A673 (cell line): ENCODE measurements at regions not wholly inside any gene's neighbourhood (a gene's known extent, or its start where the extent isn't known, plus 50 kb on each side); places are given as distances from the start of the nearest gene placed in this dataset.

Experiments used
- BruUV-seq: library from RNA; stranded (reverse); fragments of 400-500 nt; replicated peaks from 2 replicates; lab custom pipeline; 2021; lab: Mats Ljungman, UMichigan
- CTCF ChIA-PET: fragments of 300-600 bp; sonication (Branson Sonifier 250); formaldehyde crosslinking; loops from one replicate; lab custom pipeline; 2022; ENCODE audit warnings: antibody characterized with exemption; lab: Charles Lee
- POLR2A ChIA-PET: fragments of 300-600 bp; sonication (Branson Sonifier 250); formaldehyde crosslinking; loops from one replicate; lab custom pipeline; 2022; ENCODE audit warnings: antibody characterized with exemption; ENCODE audit not compliant: low non-redundant PET; lab: Charles Lee
- DNase-seq: peaks from one replicate; pipeline ENCODE4 v3.0.0-alpha.2; 2015; ENCODE audit warnings: low spot score
- H3K27ac ChIP-seq: fragments of 200-600 bp; sonication (generic); 2 replicates; pipeline ENCODE4 v1.5.1; 2016; ENCODE audit warnings: mixed run types, low read depth, mild to moderate bottlenecking, mixed read lengths, antibody characterized with exemption, low read length; ENCODE audit not compliant: poor library complexity, severe bottlenecking
- H3K27me3 ChIP-seq: fragments of 200-600 bp; sonication (generic); replicated peaks from 2 replicates; pipeline ENCODE4 v1.6.1; 2017; ENCODE audit warnings: mixed run types, low read depth, mild to moderate bottlenecking, mixed read lengths, antibody characterized with exemption, low read length; ENCODE audit not compliant: insufficient read depth, poor library complexity
- H3K36me3 ChIP-seq: fragments of 200-600 bp; sonication (generic); 2 replicates; pipeline ENCODE4 v1.6.1; 2016; ENCODE audit warnings: mixed run types, mild to moderate bottlenecking, mixed read lengths, antibody characterized with exemption, low read length; ENCODE audit not compliant: insufficient read depth, poor library complexity, severe bottlenecking
- H3K4me1 ChIP-seq: fragments of 200-600 bp; sonication (generic); 2 replicates; pipeline ENCODE4 v1.6.1; 2017; ENCODE audit warnings: mixed run types, mild to moderate bottlenecking, mixed read lengths, antibody characterized with exemption, low read length; ENCODE audit not compliant: insufficient read depth, poor library complexity, severe bottlenecking
- H3K4me3 ChIP-seq: fragments of 200-600 bp; sonication (generic); 2 replicates; pipeline ENCODE4 v1.5.1; 2016; ENCODE audit warnings: low read depth, mixed run types, mild to moderate bottlenecking, mixed read lengths, low read length; ENCODE audit not compliant: poor library complexity, severe bottlenecking
- H3K9me3 ChIP-seq: fragments of 200-600 bp; sonication (generic); 2 replicates; pipeline ENCODE4 v1.6.1; 2016; ENCODE audit warnings: mixed run types, low read depth, mild to moderate bottlenecking, mixed read lengths, antibody characterized with exemption, low read length; ENCODE audit not compliant: poor library complexity, severe bottlenecking
- EZH2 ChIP-seq: fragments of 200-600 bp; sonication (generic); IDR thresholded peaks from 2 replicates; pipeline ENCODE4 v1.6.1; 2017; ENCODE audit warnings: borderline replicate concordance, low read depth, mild to moderate bottlenecking, mixed read lengths, antibody characterized with exemption, low read length; ENCODE audit not compliant: poor library complexity, severe bottlenecking
- intact Hi-C: fragments of 100-400 bp; cut with micrococcal nuclease; formaldehyde crosslinking; loops from one replicate; pipeline ENCODE4 v1.10.0; 2022; ENCODE audit not compliant: unreplicated experiment
- TF ChIP-seq, protein P1 (sequence below): fragments of 300-800, 200-600 bp; sonication (generic); conservative IDR thresholded peaks from 2 replicates; pipeline ENCODE4 v1.5.1; 2017; ENCODE audit warnings: low read depth, mild to moderate bottlenecking, antibody characterized with exemption, low read length, moderate library complexity, mixed read lengths

DNA sequence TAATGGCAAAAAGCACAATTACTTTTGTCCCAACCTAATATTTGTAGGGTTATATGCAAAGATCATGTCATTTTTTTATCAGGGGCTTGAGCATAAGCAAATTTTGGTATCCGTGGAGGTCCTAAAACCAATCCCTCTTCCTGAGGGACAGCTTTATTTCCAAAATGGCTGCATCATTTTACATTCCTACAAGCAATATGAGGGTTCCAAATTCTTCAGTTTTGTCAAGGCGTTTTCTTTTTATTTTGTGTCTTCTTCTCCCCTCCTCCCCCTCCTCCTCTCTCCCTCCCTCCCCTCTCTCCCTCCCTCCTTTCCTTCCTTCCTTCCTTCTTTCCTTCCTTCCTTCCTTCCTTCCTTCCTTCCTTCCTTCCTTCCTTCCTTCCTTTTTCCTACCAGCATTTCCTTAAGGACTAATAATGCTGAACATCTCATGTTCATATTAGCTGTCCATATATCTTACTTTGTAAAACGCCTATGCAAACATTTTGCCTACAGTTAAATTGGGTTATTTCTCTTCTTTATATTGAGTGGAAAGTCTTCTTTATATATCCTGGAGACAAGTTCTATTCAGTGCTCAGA lies 881.8 kb downstream of the DCDC2C start:
- H3K27ac ChIP-seq: peak overlapping the region; percentile 97
- CTCF ChIA-PET: interaction anchor here (0.6 to 2.2 kb wide), 9 partner anchors 130 to 625 kb away, joined by 3 to 15 read pairs (median 5); no protein-coding TSS in a partner anchor
- peaks cover 28% of the 10 kb centered on the region for H3K36me3 ChIP-seq
- peak; percentile 95 for DNase-seq
- intact Hi-C loops: loop anchor here (1.0 to 10.0 kb wide), 11 partner anchors 130 to 1110 kb away; partner anchors contain the start of gene SOX11
- no peaks in the 10 kb centered on the region for H3K27me3 ChIP-seq
- H3K9me3 ChIP-seq: peaks cover 16% of the 10 kb centered on the region
- H3K4me3 ChIP-seq: no peak overlapping the region
- peaks cover 50% of the 10 kb centered on the region for H3K4me1 ChIP-seq
- TF ChIP-seq EZH2: no peak
- TF ChIP-seq, protein P1, sequence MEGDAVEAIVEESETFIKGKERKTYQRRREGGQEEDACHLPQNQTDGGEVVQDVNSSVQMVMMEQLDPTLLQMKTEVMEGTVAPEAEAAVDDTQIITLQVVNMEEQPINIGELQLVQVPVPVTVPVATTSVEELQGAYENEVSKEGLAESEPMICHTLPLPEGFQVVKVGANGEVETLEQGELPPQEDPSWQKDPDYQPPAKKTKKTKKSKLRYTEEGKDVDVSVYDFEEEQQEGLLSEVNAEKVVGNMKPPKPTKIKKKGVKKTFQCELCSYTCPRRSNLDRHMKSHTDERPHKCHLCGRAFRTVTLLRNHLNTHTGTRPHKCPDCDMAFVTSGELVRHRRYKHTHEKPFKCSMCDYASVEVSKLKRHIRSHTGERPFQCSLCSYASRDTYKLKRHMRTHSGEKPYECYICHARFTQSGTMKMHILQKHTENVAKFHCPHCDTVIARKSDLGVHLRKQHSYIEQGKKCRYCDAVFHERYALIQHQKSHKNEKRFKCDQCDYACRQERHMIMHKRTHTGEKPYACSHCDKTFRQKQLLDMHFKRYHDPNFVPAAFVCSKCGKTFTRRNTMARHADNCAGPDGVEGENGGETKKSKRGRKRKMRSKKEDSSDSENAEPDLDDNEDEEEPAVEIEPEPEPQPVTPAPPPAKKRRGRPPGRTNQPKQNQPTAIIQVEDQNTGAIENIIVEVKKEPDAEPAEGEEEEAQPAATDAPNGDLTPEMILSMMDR: no peak
- no TSS peak for BruUV-seq
- POLR2A ChIA-PET: interaction anchor here (0.5 to 0.8 kb wide), 7 partner anchors 11 to 857 kb away, joined by 3 to 17 read pairs (median 7); no protein-coding TSS in a partner anchor

DNA sequence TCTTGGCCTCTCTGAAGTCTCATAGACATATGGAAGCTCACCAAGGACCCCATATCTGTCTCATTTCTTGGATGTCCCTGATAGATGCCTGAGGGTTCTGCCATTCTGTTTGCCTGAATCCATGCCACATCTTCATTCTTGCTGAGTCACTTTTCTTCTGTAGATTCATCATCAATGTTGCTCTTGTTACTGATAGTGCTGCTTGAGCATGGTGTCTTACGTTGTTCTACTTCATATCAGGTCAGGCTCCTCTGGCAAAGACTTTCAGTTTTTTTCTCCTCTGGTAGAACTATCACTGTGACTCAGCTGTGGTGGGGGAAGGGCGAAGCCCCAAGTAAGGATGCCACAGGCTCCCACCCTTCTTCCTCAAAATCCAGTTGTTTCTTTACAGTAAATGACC lies 885.2 kb downstream of the DCDC2C start:
- peak; percentile 65 for DNase-seq
- TF ChIP-seq EZH2: no peak
- TF ChIP-seq, protein P1: no peak
- ChIA-PET CTCF (no interaction called here), POLR2A (no interaction called here)
- H3K36me3 ChIP-seq: peaks cover 21% of the 10 kb centered on the region
- H3K27me3 ChIP-seq: no peaks in the 10 kb centered on the region
- peak overlapping the region; percentile 97 for H3K27ac ChIP-seq
- intact Hi-C loops: loop anchor here (5.0 to 10.0 kb wide), 4 partner anchors 159 to 1106 kb away; partner anchors contain the start of gene SOX11
- peaks cover 38% of the 10 kb centered on the region for H3K4me1 ChIP-seq
- peaks cover 13% of the 10 kb centered on the region for H3K9me3 ChIP-seq
- BruUV-seq: no TSS peak
- H3K4me3 ChIP-seq: peak overlapping the region; percentile 38

DNA sequence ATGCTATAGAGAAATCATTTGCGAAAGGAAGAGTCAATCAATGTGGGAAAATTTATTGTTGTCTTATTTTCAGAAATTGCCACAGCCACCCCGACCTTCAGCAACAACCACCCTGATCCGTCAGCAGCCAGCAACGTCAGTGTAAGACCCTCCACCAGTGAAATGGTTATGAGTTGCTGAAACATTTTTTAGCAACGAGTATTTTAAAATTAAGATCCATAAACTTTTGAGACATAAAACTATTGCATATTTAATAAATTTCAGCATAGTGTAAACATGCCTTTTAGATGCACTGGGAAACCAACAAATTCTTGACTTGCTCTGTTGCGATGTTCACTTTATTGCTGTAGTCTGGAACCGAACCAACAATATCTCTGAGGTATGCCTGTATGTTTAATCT lies 887.9 kb downstream of the DCDC2C start:
- Histone ChIP-seq H3K4me1 (peaks cover 22% of the 10 kb centered on the region), H3K36me3 (peaks cover 28% of the 10 kb centered on the region), H3K27ac (no peak overlapping the region), H3K9me3 (peaks cover 13% of the 10 kb centered on the region), H3K27me3 (no peaks in the 10 kb centered on the region), H3K4me3 (no peak overlapping the region)
- TF ChIP-seq EZH2: no peak
- BruUV-seq: no TSS peak
- POLR2A ChIA-PET: interaction anchor here (0.6 kb wide), 1 partner anchor 444 kb away, joined by 3 read pairs; no protein-coding TSS in a partner anchor
- no peak for DNase-seq
- CTCF ChIA-PET: no interaction called here
- intact Hi-C loops: no loop called here
